Neuron (in vitro differentiated cells): ENCODE measurements at regions not wholly inside any gene's neighbourhood (a gene's known extent, or its start where the extent isn't known, plus 50 kb on each side); places are given as distances from the start of the nearest gene placed in this dataset.
"Not testable (repeated sequence)": the region's sequence is repeated elsewhere in the genome, so short reads cannot be mapped to it uniquely, and the experiment has no call there.

Source experiments
- H2AFZ ChIP-seq: one replicate; pipeline ENCODE4 v1.6.1; 2013; ENCODE audit warnings: low read depth, mild to moderate bottlenecking, inconsistent platforms, low read length, moderate library complexity
- H3K27me3 ChIP-seq: one replicate; pipeline ENCODE4 v1.6.1; 2013; ENCODE audit warnings: low read length; ENCODE audit not compliant: insufficient read depth
- H3K36me3 ChIP-seq: one replicate; pipeline ENCODE4 v1.6.1; 2013; ENCODE audit warnings: low read length; ENCODE audit not compliant: insufficient read depth
- H3K4me1 ChIP-seq: one replicate; pipeline ENCODE4 v1.6.1; 2013; ENCODE audit warnings: low read length; ENCODE audit not compliant: insufficient read depth
- H3K4me3 ChIP-seq: 2 replicates; pipeline ENCODE4 v1.5.1; 2013; ENCODE audit warnings: mild to moderate bottlenecking, low read length, moderate library complexity
- H3K9me3 ChIP-seq: one replicate; pipeline ENCODE4 v1.6.1; 2013; ENCODE audit warnings: low read length

DNA sequence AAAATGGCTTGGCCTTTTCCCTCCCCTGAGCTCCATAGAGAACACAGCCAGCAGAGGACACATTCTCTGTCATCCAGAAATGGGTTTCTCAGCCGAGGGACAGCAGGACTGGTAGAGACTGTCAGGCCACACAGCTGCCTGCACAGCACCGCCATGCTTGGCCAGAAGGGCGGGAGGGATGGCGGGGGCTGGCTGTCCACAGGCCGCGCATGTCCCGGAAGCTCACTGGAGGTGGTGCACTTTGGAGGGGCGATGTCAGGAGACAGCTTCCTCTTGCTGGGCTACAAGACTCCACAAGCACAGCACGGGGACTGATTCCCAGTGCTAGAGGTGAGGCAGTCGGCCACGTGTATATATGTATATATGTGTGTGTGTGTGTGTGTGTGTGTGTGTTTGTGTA, 125.3 kb downstream of the GOLGA6L4 start:
- H3K36me3 ChIP-seq, H3K4me1 ChIP-seq, H3K27me3 ChIP-seq, H3K9me3 ChIP-seq, H3K4me3 ChIP-seq, H2AFZ ChIP-seq: not testable (repeated sequence)

DNA sequence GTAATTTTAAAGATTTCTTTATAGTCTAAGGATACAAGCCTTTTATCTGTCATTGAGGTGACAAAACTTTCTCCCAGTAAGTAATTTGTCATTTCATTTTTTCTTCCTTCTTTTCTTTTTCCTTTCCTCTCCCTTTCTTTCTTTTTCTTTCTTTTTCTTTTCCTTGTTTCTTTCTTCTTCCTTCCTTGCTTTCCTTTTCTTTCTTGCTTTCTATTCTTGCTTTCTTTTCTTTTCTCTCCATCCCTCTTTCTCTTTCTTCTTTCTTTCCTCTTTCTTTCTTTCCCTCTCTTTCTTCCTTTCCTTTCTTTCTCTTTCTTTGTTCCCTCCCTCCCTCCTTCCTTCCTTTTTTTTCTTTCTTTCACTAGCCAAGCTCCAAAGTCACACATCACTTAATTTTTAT, 148.8 kb downstream of the GOLGA6L4 start:
- not testable (repeated sequence) for H3K4me1 ChIP-seq, H2AFZ ChIP-seq, H3K27me3 ChIP-seq, H3K36me3 ChIP-seq, H3K9me3 ChIP-seq, H3K4me3 ChIP-seq

DNA sequence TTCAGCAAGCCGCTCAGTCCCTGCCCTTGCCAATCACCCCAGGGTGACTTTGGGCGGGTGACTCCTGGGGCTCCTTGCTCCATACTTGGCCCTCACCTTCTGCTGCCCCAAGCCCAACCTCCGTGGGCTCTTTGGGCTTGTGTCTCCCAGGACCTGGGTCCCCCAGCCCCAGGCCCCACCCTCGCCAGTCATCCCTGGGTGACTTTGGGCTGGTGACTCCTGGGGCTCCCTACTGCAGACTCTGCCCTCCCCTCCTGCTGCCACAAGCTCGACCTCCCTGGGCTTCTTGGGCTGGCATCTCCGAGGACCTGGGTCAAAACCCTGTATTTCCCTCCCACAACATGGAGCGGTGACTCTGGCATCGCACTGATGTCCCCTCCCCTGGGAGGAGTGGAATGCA, 151.5 kb downstream of the GOLGA6L4 start:
- H3K36me3 ChIP-seq = no peaks in the 10 kb centered on the region
- no peaks in the 10 kb centered on the region for H3K9me3 ChIP-seq
- no peaks in the 10 kb centered on the region for H3K27me3 ChIP-seq
- H3K4me1 ChIP-seq = no peaks in the 10 kb centered on the region
- no peak overlapping the region for H2AFZ ChIP-seq
- H3K4me3 ChIP-seq = no peak overlapping the region

DNA sequence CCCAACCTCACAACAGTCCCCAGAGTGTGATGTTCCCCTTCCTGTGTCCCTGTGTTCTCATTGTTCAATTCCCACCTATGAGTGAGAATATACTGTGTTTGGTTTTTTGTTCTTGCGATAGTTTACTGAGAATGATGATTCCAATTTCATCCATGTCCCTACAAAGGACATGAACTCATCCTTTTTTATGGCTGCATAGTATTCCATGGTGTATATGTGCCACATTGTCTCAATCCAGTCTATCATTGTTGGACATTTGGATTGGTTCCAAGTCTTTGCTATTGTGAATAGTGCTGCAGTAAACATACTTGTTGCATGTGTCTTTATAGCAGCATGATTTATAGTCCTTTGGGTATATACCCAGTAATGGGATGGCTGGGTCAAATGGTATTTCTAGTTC, 152.6 kb downstream of the GOLGA6L4 start:
- not testable (repeated sequence) for H3K4me3 ChIP-seq, H3K9me3 ChIP-seq, H3K27me3 ChIP-seq, H3K36me3 ChIP-seq, H2AFZ ChIP-seq, H3K4me1 ChIP-seq

DNA sequence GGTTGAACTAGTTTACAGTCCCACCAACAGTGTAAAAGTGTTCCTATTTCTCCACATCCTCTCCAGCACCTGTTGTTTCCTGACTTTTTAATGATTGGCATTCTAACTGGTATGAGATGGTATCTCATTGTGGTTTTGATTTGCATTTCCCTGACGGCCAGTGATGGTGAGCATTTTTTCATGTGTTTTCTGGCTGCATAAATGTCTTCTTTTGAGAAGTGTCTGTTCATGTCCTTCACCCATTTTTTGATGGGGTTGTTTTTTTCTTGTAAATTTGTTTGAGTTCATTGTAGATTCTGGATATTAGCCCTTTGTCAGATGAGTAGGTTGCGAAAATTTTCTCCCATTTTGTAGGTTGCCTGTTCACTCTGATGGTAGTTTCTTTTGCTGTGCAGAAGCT, 153.1 kb downstream of the GOLGA6L4 start:
- not testable (repeated sequence) for H3K4me3 ChIP-seq, H3K27me3 ChIP-seq, H2AFZ ChIP-seq, H3K4me1 ChIP-seq, H3K36me3 ChIP-seq, H3K9me3 ChIP-seq

DNA sequence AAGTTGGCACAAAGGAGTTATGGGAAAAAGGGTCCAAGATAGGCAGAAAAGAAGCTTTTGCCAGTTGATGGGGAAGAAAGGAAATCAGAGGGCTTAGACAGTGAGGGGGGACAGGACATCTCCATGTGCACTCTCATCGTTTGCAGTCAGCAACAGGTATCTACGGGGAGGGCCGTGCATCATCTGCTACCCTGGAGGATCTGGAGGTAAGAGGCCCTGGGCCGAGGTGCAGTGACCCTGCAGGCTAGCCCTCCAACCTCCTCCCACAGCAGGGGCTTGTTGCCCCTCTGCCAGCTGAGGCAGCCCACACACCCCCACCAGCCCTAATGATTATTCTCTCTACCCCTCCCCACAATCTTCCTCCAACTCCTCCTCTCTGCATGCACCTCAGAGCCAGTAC, 154.8 kb downstream of the GOLGA6L4 start:
- not testable (repeated sequence) for H3K4me1 ChIP-seq, H3K27me3 ChIP-seq, H3K9me3 ChIP-seq, H3K36me3 ChIP-seq, H3K4me3 ChIP-seq, H2AFZ ChIP-seq

DNA sequence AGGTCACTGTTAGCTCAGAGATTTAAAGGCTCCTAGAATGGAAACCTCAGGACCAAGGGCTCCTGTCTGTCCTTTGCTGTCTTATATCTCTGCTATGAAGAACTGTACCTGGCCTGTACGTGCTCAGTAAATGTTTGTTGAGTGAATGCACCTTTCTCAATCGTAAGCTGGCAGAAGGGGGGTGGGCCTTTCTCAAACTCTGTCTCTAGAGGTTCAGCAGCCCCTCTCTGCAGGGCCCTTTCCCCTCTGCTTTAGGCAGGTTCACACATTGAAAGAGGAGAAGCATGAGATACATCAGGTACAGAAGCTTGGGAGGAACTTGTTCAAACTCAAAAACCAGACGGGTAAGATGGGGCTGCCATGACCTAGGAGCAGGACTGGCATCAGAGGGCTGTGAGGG, 155.6 kb downstream of the GOLGA6L4 start:
- H3K4me3 ChIP-seq = no peak overlapping the region
- no peaks in the 10 kb centered on the region for H3K36me3 ChIP-seq
- H2AFZ ChIP-seq = no peak overlapping the region
- H3K9me3 ChIP-seq = no peaks in the 10 kb centered on the region
- H3K4me1 ChIP-seq = no peaks in the 10 kb centered on the region
- H3K27me3 ChIP-seq = no peaks in the 10 kb centered on the region

DNA sequence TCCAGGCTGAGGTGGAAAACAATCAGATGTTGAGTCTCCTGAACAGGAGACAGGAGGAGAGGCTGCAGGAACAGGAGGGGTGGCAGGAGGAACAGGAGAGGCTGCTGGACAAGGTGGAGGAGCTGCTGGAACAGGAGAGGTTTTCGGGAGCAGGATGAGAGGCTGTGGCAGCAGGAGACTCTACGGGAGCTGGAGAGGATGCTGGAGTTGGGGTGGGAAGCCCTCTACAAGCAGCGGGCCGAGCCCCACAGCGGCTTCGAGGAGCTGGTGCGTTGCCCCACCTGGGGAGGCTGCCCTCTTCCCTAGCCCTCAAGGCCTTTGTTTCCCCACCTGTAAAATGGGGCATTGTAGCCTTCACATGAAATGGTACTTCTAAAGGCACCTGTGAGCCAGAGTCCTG, 156.4 kb downstream of the GOLGA6L4 start:
- not testable (repeated sequence) for H3K36me3 ChIP-seq, H2AFZ ChIP-seq, H3K4me3 ChIP-seq, H3K27me3 ChIP-seq, H3K4me1 ChIP-seq, H3K9me3 ChIP-seq

DNA sequence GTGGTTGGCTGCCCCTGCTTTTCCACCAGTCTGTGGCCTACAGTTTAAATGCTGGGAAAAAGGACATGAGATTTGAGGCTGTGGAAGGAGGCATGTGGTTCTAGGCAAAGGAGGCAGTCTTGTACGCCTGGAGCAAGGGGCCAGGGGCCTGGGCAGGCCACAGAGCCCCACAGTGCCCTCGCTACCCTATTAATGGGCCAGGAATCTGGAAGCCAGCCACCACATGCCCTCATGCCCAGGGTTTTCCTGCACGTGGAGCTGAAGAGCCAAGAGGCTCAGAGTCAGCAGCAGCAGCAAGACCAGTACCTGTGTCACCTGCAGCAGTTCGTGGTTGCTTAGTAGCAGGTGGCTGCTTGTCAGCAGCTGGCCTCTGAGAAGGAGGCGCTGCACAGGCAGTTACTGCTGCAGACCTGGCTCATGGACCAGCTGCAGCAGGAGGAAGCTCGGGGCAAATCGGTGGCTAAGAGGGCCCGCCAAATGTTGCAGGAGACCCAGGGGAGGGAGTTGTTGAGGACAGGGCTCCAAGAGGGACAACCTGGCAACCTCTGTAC, 157.9 kb downstream of the GOLGA6L4 start:
- not testable (repeated sequence) for H2AFZ ChIP-seq, H3K4me3 ChIP-seq, H3K27me3 ChIP-seq

DNA sequence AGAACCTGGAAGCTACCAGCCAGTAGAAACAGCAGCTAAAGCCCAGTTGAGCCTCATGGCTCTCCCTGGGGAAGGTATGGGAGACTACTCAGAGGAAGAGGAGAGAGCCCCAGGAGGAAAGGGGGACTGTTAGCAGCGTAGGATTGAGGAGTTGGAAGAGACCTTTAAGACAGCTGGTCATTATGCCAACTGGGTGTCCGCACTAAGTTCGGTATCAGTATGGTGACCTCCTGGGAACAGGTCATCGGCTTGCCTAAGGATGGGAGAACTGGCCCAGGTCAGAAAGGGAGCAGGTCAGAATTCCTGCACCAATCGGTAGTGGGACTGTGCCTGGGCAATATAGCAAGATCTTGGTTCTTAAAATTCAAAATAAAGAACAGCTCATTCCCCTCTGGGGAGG, 158.4 kb downstream of the GOLGA6L4 start:
- H3K4me3 ChIP-seq, H3K4me1 ChIP-seq, H3K9me3 ChIP-seq, H3K27me3 ChIP-seq, H3K36me3 ChIP-seq, H2AFZ ChIP-seq: not testable (repeated sequence)

More for the DNA sequence above, 157.9 kb downstream of the GOLGA6L4 start:
- not testable (repeated sequence) for H3K4me1 ChIP-seq, H3K9me3 ChIP-seq, H3K36me3 ChIP-seq

DNA sequence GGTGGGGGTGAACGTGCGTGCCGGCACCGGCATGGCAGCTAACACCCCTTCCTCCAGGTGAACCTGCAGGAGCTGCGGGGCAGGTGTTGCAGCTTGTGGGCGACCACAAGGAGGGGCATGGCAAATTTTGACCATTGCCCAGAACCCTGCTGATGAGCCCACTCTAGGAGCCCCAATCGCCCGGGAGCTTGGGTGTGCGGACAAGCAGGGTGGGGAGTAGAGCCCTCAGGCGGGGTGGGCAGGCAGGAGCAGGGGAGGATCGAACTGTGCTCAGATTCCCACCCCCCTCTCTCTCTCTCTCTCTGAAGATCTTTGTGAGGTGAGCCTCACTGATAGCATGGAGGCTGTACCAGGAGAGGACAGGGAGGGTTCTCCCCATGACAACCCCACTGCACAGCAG, 159.8 kb downstream of the GOLGA6L4 start:
- not testable (repeated sequence) for H3K27me3 ChIP-seq, H3K36me3 ChIP-seq, H3K9me3 ChIP-seq, H2AFZ ChIP-seq, H3K4me1 ChIP-seq, H3K4me3 ChIP-seq

DNA sequence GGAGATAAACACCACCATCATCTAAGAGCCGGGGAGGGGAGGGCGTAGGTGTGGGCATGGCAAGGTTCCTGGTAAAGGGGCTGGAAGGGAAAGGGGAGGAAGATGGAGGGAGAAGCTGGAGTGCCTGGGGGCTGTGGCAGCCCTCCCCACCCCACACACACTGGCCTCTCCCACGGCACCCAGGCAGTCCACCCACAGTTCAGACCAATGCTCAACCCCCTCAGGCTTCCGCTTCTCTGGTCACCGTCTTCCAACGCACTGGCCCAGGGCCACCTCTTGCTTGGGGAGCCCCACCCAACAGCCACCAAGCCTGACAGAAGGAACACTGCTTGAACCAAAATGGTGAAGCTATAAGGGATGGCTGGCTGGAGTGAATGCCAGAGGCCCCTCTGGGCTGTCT, 160.3 kb downstream of the GOLGA6L4 start:
- H3K9me3 ChIP-seq, H3K4me3 ChIP-seq, H3K36me3 ChIP-seq, H3K27me3 ChIP-seq, H3K4me1 ChIP-seq, H2AFZ ChIP-seq: not testable (repeated sequence)

DNA sequence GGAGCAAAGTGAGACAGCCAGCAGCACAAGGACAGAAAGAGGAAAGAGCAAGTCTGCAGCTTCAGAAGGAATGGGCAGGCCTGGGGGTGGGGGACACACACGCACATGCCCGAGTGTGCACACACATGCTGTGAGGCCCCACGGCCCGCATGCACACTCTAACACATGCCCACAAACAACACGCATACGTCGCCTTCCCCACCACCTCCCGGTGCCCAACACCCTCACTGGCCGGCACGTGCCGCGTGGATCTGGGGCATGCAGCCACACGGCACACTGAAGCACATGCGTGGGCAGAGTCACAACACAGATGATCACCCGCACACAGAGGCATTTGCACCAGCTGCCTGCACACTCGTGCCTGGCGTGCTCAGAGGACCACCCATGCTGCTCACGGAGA, 161.5 kb downstream of the GOLGA6L4 start:
- H3K27me3 ChIP-seq, H3K9me3 ChIP-seq, H2AFZ ChIP-seq, H3K36me3 ChIP-seq, H3K4me3 ChIP-seq, H3K4me1 ChIP-seq: not testable (repeated sequence)

DNA sequence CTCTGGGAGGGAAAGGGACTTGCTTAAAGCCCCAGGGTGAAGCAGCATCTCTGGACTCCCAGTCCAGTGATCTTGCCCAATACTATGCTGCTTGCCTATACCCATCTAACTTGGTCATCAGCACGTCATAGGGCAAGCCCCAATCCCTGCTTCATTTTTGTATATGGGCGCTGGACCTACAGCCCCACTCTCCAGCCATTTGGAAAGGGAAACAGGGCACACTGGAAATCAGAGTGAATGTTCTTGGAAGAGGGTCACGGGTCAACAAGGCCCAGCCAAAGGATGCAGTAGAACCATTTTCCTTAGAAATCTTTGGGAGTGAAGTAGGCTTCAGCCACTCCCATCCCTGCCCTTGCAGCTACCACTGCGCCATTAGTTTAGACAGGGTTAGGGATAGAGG, 162.5 kb downstream of the GOLGA6L4 start:
- not testable (repeated sequence) for H3K9me3 ChIP-seq, H3K4me1 ChIP-seq, H3K4me3 ChIP-seq, H3K36me3 ChIP-seq, H3K27me3 ChIP-seq, H2AFZ ChIP-seq
